ENCODE measurements at regions not wholly inside any gene's neighbourhood (a gene's known extent, or its start where the extent isn't known, plus 50 kb on each side); places are given as distances from the start of the nearest gene placed in this dataset.

GRCh38 chr4:167555338-167556022, 321.2 kb upstream of the SPOCK3 start:
- TF ChIP-seq ZNF768 (tag by site-specific recombination; IDR thresholded peaks at IDR 0.05) (no peak), REST (tag by site-specific recombination; IDR thresholded peaks at IDR 0.05) (no peak), ZBTB8A (tag by site-specific recombination; IDR thresholded peaks at IDR 0.05) (no peak)
